ENCODE measurements at regions not wholly inside any gene's neighbourhood (a gene's known extent, or its start where the extent isn't known, plus 50 kb on each side); places are given as distances from the start of the nearest gene placed in this dataset.

GRCh38 chr2:67186326-67186725 lies 210.8 kb upstream of the ETAA1 start:
- TF ChIP-seq CTCF (IDR thresholded peaks at IDR 0.05), result no peak
- no peak for TF ChIP-seq POLR2A (IDR thresholded peaks at IDR 0.05)
- TF ChIP-seq EP300 (IDR thresholded peaks at IDR 0.05), result no peak
- TF ChIP-seq POLR2AphosphoS5 (IDR thresholded peaks at IDR 0.05), result no peak
